NCI-H1694 (cell line): ENCODE measurements at regions not wholly inside any gene's neighbourhood (a gene's known extent, or its start where the extent isn't known, plus 50 kb on each side); places are given as distances from the start of the nearest gene placed in this dataset.
A peak's percentile ranks its signal among the peaks of the same experiment; 100 is the strongest.

Source experiments
- DNase-seq: peaks from one replicate; lab custom pipeline; 2025; lab: John Stamatoyannopoulos, UW

- no peak for DNase-seq
These were observed 440.9 kb downstream of the HACE1 start for GRCh38 chr6:104418839-104419238.

DNA sequence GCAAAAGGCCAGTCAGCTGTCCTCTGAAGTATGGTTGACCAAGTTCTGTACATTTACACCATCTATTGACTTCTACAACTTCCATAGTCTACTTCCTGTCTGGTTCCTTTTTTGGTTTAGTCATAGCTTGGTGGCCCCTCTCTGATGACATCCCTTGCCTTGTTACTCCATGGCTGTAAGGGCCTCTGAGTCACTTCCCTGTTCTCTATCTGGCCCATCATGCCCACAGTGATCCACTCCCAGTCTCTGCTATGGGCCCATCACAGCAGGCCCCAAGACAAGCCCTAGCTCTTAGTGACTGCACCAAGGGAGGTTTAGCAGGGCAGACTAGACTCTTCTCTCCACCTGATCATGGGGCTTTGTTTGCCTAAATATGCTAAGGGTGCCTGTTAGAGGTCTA, 441.6 kb downstream of the HACE1 start:
- DNase-seq = no peak

GRCh38 chr6:104414723-104415122, 445.0 kb downstream of the HACE1 start:
- DNase-seq = no peak

DNA sequence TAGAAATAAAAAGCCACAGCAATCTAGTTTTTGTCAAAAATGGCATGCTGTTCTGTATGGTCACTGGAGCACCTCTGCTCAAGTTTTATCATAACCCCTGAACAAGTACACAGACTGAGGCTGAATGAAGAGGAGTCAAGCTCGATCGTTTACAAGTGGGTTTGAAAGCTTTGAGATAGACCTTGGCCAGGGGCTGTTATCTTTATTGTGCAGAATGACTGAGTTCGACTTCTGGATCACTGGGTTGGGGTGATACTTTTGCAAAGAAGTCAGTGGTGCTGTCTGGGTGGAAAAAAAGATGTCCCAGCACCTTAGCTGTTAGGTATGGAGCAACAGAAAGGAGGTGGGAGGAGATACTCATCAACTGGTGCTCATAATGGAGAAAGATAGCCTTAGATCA, 446.0 kb downstream of the HACE1 start:
- no peak for DNase-seq

- no peak for DNase-seq
These were observed 448.4 kb downstream of the HACE1 start for GRCh38 chr6:104411302-104411701.

- DNase-seq = no peak
These were observed 449.8 kb downstream of the HACE1 start for GRCh38 chr6:104409913-104410312.

GRCh38 chr6:104407957-104408356, 451.8 kb downstream of the HACE1 start:
- no peak for DNase-seq

DNA sequence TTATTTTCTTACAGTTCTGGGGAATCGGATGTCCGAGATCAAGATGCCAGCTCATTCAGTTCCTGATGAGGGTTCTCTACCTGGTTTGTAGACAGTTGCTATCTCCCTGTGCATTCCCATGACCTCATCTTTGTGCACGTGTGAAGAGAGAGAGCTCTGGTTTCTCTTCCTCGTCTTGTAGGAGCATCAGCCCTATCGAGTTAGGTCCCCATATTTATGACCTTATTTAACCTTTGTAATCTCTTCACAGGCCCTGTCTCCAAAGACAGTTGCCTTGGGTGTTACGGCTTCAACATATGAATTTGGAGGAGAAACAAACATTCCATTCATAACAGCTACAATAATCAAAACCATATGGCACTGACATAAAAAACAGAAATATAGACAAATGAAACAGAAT, 455.3 kb downstream of the HACE1 start:
- DNase-seq = no peak

DNA sequence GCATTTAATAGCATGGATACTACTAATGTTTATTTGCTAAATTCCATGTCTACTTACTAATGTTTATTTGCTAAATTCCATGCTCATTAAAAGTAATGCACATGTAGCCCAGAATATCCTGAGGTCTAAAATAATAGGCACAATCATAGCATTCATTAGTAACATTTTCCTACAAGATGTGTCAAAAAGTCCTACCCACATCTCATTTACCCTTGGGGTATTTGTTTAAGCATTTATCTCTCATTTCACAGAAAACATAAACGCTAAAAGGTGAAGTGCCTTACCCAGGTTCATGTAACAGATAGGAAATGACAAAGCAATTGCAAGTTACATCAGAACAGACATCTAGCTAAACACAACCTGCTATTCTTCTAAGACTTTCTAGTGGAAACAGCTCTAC, 457.1 kb downstream of the HACE1 start:
- no peak for DNase-seq

DNA sequence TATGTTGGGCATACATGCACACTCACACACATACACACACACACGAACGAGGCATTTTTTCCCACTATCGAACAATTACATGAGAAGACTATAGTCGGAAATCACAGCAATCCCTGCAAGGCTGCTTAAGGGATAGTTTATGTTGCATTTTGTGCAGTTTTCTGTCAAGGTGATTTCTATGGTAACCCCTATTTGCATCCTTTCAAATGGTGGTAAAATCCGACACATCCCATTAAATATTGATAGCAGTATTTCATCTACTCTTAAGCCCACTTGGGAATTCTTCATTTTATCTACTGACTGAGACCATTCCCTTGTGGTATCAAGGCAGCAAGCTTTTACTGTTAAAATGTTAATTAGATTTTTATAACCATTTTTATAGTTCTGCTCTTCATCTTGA, 457.8 kb downstream of the HACE1 start:
- no peak for DNase-seq

DNA sequence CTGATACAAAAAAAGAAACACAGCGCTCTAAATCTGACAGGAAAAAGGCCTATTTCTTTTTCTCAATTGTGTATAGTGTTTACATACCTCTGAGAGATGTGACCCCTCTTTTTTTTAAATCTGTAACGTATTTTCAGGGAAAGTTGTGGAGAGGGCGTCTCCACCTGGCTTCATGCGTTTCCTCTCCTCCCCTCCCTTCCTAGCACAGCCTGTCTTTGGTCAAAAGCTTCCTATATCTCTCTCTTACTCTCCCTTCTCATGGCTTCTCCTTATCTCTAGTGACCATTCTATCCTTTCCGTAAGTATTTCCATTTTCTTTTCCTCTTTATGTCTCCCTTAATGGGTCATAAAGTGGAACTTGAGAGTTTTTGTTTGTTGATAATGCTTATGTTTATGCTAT, 458.9 kb downstream of the HACE1 start:
- DNase-seq = no peak

GRCh38 chr6:104396077-104396476, 463.6 kb downstream of the HACE1 start:
- DNase-seq = no peak

DNA sequence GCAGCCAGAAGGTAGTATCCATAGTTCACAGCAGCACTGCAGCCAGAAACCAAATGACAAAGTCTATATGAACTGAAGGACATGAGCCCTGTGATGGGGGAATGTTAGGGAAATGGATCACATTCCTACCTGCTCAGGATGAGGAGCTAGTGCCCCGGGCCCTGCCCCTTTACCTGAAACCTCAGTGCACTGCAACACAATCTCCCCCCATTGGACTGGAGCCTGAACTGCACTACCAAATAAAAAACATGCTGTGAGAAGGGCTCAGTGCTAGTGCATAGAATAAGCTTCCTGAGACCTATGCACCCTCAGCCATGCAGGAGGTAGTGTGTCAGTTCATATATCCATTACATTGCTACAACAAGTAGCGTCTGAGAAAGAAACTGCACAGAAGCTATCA, 477.8 kb downstream of the HACE1 start:
- DNase-seq = no peak

- no peak for DNase-seq
These were observed 494.1 kb downstream of the HACE1 start for GRCh38 chr6:104365451-104366234.

GRCh38 chr6:104357928-104358327, 501.8 kb downstream of the HACE1 start:
- DNase-seq = no peak

- DNase-seq = no peak
These were observed 503.5 kb downstream of the HACE1 start for GRCh38 chr6:104356197-104356596.

GRCh38 chr6:104349191-104349590, 510.5 kb downstream of the HACE1 start:
- DNase-seq = no peak

GRCh38 chr6:104344223-104344622, 515.5 kb downstream of the HACE1 start:
- no peak for DNase-seq

DNA sequence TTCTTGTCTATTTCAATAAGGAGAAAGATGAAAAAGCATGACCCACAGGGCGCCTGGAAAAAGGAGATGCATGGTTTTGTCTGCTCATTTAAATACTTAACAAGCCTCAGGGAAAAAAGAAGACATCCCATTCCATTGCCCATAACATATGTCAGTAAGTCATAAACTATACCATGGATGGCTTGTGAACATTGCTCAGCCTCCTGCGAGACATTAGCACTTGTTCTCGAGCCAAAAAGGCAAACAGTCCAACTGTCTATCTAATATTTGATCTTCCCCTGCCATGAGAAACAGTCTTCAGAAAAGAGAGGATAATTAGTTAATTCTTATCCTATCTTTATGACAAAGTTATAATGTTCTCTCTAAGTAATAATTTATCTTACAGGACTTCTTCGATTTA, 527.4 kb downstream of the HACE1 start:
- DNase-seq = peak; percentile 10

GRCh38 chr6:104326173-104327001, 533.3 kb downstream of the HACE1 start:
- no peak for DNase-seq

GRCh38 chr6:104325341-104326172, 534.2 kb downstream of the HACE1 start:
- DNase-seq = peak; percentile 53

- no peak for DNase-seq
These were observed 535.4 kb downstream of the HACE1 start for GRCh38 chr6:104324301-104324700.

GRCh38 chr6:104322841-104323240, 536.9 kb downstream of the HACE1 start:
- DNase-seq = no peak
